ENCODE measurements at regions not wholly inside any gene's neighbourhood (a gene's known extent, or its start where the extent isn't known, plus 50 kb on each side); places are given as distances from the start of the nearest gene placed in this dataset.

DNA sequence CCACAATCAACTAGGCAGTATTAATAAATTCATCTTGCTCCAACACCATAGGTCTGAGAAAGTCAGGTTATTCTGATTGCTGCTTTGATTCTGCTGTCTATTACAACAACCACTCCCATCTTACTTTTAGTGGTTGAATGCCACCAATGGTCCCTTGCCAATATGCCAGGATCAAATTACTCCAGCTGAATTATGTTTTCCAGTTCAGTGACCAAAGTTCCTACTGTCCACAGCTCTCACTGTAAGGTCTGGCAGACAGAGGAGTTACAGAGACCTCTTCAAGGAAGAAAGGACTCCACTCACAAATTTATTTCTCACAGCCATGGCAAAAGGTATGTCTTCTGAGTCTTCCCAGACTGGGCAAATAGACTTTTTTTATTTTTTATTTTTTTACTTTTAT is 557.0 kb downstream of the HAO1 start:
- TF ChIP-seq, protein P1, sequence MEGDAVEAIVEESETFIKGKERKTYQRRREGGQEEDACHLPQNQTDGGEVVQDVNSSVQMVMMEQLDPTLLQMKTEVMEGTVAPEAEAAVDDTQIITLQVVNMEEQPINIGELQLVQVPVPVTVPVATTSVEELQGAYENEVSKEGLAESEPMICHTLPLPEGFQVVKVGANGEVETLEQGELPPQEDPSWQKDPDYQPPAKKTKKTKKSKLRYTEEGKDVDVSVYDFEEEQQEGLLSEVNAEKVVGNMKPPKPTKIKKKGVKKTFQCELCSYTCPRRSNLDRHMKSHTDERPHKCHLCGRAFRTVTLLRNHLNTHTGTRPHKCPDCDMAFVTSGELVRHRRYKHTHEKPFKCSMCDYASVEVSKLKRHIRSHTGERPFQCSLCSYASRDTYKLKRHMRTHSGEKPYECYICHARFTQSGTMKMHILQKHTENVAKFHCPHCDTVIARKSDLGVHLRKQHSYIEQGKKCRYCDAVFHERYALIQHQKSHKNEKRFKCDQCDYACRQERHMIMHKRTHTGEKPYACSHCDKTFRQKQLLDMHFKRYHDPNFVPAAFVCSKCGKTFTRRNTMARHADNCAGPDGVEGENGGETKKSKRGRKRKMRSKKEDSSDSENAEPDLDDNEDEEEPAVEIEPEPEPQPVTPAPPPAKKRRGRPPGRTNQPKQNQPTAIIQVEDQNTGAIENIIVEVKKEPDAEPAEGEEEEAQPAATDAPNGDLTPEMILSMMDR (IDR thresholded peaks at IDR 0.05; ENCODE audit: insufficient read depth, low read length, poor library complexity, severe bottlenecking): no peak
- no peak for TF ChIP-seq EZH2phosphoT487 (conservative IDR thresholded peaks at IDR 0.05; ENCODE audit: low read length)
